B cell (primary cell): ENCODE measurements at regions not wholly inside any gene's neighbourhood (a gene's known extent, or its start where the extent isn't known, plus 50 kb on each side); places are given as distances from the start of the nearest gene placed in this dataset.

Experiments used
- ATAC-seq: fragments of 200-7000 bp; cut with Tn5 transposase; one replicate; pipeline ENCODE4 v1.10.0; 2021; ENCODE audit warnings: low read depth, mild to moderate bottlenecking, moderate number of reproducible peaks, moderate library complexity
- CTCF ChIA-PET: fragments of 350-600 bp; sonication (Branson Sonifier 250); formaldehyde crosslinking; loops from one replicate; lab custom pipeline; 2021; ENCODE audit warnings: antibody characterized with exemption, inconsistent platforms; lab: Charles Lee
- POLR2A ChIA-PET: fragments of 350-600 bp; sonication (Branson Sonifier 250); formaldehyde crosslinking; loops from one replicate; lab custom pipeline; 2021; ENCODE audit warnings: antibody characterized with exemption; lab: Charles Lee
- DNase-seq: peaks from one replicate; pipeline ENCODE4 v3.0.0; 2013
- H2AFZ ChIP-seq: 2 replicates; pipeline ENCODE4 v1.6.1; 2012; ENCODE audit warnings: mild to moderate bottlenecking, low read depth, low read length; ENCODE audit not compliant: insufficient read depth, poor library complexity, severe bottlenecking
- H3K27ac ChIP-seq, 2 donors: 1 replicate in 1 of 2; 2 replicates in 1 of 2; pipeline ENCODE4 v1.5.1; 2012 to 2013; ENCODE audit warnings: low read length in 2 of 2, mild to moderate bottlenecking in 2 of 2, moderate library complexity in 1 of 2
- H3K27me3 ChIP-seq, 4 experiments: fragments of 200-600 bp in 1 of 4; sonication (generic) in 1 of 4; replicated peaks in 1 of 4; 1 replicate in 2 of 4; 2 replicates in 2 of 4; pipeline versions ENCODE4 v1.6.1 to v1.7.0; 2013 to 2016; ENCODE audit warnings: low read length in 3 of 4, mild to moderate bottlenecking in 2 of 4, mixed read lengths in 1 of 4, moderate library complexity in 1 of 4; ENCODE audit not compliant: insufficient read depth in 4 of 4, control insufficient read depth in 3 of 4; ENCODE audit errors: control extremely low read depth in 1 of 4
- H3K36me3 ChIP-seq, 2 experiments: replicated peaks in 1 of 2; 1 replicate in 1 of 2; 2 replicates in 1 of 2; pipeline versions ENCODE4 v1.6.1 to v1.7.1; 2013; ENCODE audit warnings: low read length in 1 of 2; ENCODE audit not compliant: insufficient read depth in 2 of 2, control insufficient read depth in 1 of 2; ENCODE audit errors: control extremely low read depth in 1 of 2, extremely low read depth in 1 of 2
- H3K4me1 ChIP-seq, 2 donors: fragments of 200-600 bp in 1 of 2; sonication (generic) in 1 of 2; 1 replicate in 1 of 2; 2 replicates in 1 of 2; pipeline versions ENCODE4 v1.5.1 to v1.6.1; 2013 to 2017; ENCODE audit warnings: low read length in 2 of 2; ENCODE audit not compliant: control insufficient read depth in 2 of 2, insufficient read depth in 2 of 2
- H3K4me2 ChIP-seq: replicated peaks from 2 replicates; pipeline ENCODE3; 2012; ENCODE audit warnings: mild to moderate bottlenecking, low read depth, low read length; ENCODE audit not compliant: poor library complexity, severe bottlenecking
- H3K4me3 ChIP-seq, 5 experiments: fragments of 200-600 bp in 1 of 5; sonication (generic) in 1 of 5; 1 replicate in 3 of 5; 2 replicates in 2 of 5; pipeline versions ENCODE4 v1.5.1 to v1.7.0; 2011 to 2016; ENCODE audit warnings: low read length in 4 of 5, mild to moderate bottlenecking in 4 of 5, low read depth in 2 of 5, control low read depth in 1 of 5, moderate library complexity in 1 of 5; ENCODE audit not compliant: insufficient read depth in 1 of 5; ENCODE audit errors: control extremely low read depth in 1 of 5, extremely low read depth in 1 of 5
- H3K79me2 ChIP-seq: fragments of 200-600 bp; sonication (generic); one replicate; pipeline ENCODE4 v1.6.0; 2016; ENCODE audit warnings: low read length; ENCODE audit not compliant: control insufficient read depth, insufficient read depth
- H3K9ac ChIP-seq: fragments of 200-600 bp; sonication (generic); 2 replicates; pipeline ENCODE4 v1.6.1; 2017; ENCODE audit warnings: mild to moderate bottlenecking, low read length, moderate library complexity
- H3K9me3 ChIP-seq, 3 donors: one replicate each; pipeline versions ENCODE4 v1.6.1 to v1.7.1; 2013; ENCODE audit warnings: low read length in 2 of 3; ENCODE audit not compliant: control insufficient read depth in 2 of 3, insufficient read depth in 1 of 3; ENCODE audit errors: control extremely low read depth in 1 of 3
- H4K20me1 ChIP-seq: 2 replicates; pipeline ENCODE4 v1.6.0; 2012; ENCODE audit warnings: mild to moderate bottlenecking, low read length; ENCODE audit not compliant: insufficient read depth, control insufficient read depth, poor library complexity, severe bottlenecking
- H3K27ac Mint-ChIP-seq: one replicate; pipeline ENCODE4 v1.8.0; 2021; ENCODE audit warnings: mixed read lengths
- H3K27me3 Mint-ChIP-seq: one replicate; pipeline ENCODE4 v1.8.0; 2021; ENCODE audit warnings: mixed read lengths
- H3K4me1 Mint-ChIP-seq: one replicate; pipeline ENCODE4 v1.8.0; 2021; ENCODE audit warnings: mixed read lengths
- H3K4me3 Mint-ChIP-seq: one replicate; pipeline ENCODE4 v1.8.0; 2021; ENCODE audit warnings: mixed read lengths
- H3K9me3 Mint-ChIP-seq: one replicate; pipeline ENCODE4 v1.8.0; 2022; ENCODE audit warnings: mixed read lengths; ENCODE audit not compliant: insufficient read depth
- CTCF ChIP-seq: fragments of 200-600 bp; IDR thresholded peaks from one replicate; pipeline ENCODE4 v1.8.0; 2022; ENCODE audit warnings: antibody characterized with exemption, mild to moderate bottlenecking
- EZH2 ChIP-seq: IDR thresholded peaks from 2 replicates; pipeline ENCODE4 v1.6.1; 2012; ENCODE audit warnings: borderline replicate concordance, low read depth, mild to moderate bottlenecking, moderate library complexity, low read length; ENCODE audit not compliant: insufficient read depth, poor library complexity, severe bottlenecking
- WGBS: methylation state at CpG from one replicate; pipeline ENCODE4 v1.1.5; 2013; ENCODE audit warnings: missing lambda C conversion rate; ENCODE audit not compliant: insufficient coverage; 5-methylcytosine and 5-hydroxymethylcytosine counted together
- intact Hi-C: fragments of 100-400 bp; cut with micrococcal nuclease; formaldehyde crosslinking; loops from one replicate; pipeline ENCODE4 v1.10.0; 2022

DNA sequence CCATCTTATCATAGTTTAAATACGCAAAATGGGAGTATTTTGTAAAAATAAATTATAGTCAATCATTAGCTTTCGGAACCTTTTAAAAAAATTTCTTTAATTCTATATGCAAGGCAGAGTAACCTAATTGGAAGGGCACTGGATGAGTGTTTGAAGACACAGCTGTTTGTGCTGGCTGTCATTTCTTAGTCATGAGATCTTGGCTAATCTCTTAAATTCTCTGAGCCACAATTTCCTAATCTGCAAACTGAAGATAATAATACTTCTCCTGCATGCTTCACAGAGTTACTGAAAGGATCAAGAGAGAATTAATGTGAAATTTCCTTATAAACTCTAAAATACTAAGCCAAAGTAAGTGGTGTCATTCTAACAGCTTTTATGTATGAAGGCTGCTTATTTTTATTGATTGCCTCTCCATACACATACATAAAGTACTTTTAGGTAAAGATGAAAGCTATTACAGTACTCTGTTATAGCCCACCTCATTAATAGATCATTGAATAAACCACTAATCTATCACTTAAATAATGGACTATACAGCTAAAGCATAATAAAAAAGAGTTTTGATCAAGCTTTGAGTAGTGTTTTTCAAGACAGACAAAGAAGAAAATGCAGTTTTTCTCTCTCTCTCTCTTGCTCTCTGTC is 383.7 kb upstream of the IRAK1BP1 start:
- WGBS, result no CpG with 5 or more reads among the region's 2 CpGs
- Mint-ChIP-seq H3K9me3 (peaks cover 2% of the 10 kb centered on the region), H3K4me1 (no peaks in the 10 kb centered on the region), H3K4me3 (no peak overlapping the region), H3K27me3 (no peaks in the 10 kb centered on the region), H3K27ac (no peak overlapping the region)
- Histone ChIP-seq H3K9ac (no peak overlapping the region), H3K4me3 (no peak overlapping the region), H3K9me3 (peaks cover 0 to 3% (median 0%) of the 10 kb centered on the region in 3 donors), H4K20me1 (no peaks in the 10 kb centered on the region), H3K4me2 (no peak overlapping the region), H3K27me3 (no peaks in the 10 kb centered on the region), H3K4me1 (no peaks in the 10 kb centered on the region), H2AFZ (no peak overlapping the region), H3K36me3 (no peaks in the 10 kb centered on the region), H3K79me2 (no peaks in the 10 kb centered on the region), H3K27ac (no peak overlapping the region)
- ChIA-PET POLR2A (no interaction called here), CTCF (no interaction called here)
- intact Hi-C loops, result no loop called here
- no peak for TF ChIP-seq CTCF
- TF ChIP-seq EZH2, result no peak
- DNase-seq (no peak), ATAC-seq (no peak)

DNA sequence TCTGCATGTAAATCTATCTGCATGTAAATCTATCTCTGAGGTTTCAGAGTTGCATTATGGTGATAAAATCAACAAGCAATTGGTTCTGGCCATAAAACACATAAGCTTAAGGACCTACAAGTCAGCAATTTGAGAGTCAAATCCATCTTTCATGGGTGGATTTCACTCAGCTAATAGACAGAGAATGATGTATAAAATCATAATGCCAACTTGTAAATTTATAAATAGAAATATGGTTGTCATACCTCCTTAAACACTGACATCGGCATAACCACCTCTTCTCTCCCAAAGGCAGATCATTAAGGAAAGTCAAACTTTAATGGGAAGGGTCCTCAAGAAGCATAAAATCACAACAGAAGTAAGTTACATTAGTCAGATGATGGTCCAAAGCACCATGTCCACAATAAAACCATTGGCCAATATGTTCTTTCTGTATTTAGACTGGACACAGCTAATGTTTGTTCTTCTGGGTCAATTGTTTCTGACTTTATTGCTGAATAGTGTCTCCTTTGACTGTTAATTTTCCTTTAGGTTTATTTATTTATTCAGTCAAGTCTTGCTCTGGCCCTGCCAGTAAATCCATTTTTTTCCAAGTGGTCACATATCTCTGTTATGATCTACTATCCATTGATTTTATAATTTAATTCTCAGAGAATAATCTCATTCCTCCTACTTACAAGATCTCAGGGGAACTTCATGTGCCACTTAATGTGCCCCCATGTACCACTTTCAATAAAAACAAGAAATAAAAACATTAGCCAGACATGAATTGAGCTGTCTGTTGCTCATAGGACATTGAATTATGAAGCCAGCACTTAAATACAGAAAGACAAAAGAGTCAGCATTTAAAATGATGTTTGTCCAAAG is 382.9 kb upstream of the IRAK1BP1 start:
- no peaks in the 10 kb centered on the region for H3K79me2 ChIP-seq
- H3K4me1 ChIP-seq, result no peaks in the 10 kb centered on the region
- no peak overlapping the region for H3K27ac ChIP-seq
- Mint-ChIP-seq H3K27ac (no peak overlapping the region), H3K4me3 (no peak overlapping the region), H3K27me3 (no peaks in the 10 kb centered on the region), H3K4me1 (no peaks in the 10 kb centered on the region), H3K9me3 (peaks cover 2% of the 10 kb centered on the region)
- intact Hi-C loops, result no loop called here
- ATAC-seq (no peak), DNase-seq (no peak)
- ChIA-PET POLR2A (no interaction called here), CTCF (no interaction called here)
- no peak overlapping the region for H3K4me3 ChIP-seq
- no peak overlapping the region for H2AFZ ChIP-seq
- TF ChIP-seq CTCF (no peak), EZH2 (no peak)
- H3K9ac ChIP-seq, result no peak overlapping the region
- no peak overlapping the region for H3K4me2 ChIP-seq
- no peaks in the 10 kb centered on the region for H3K36me3 ChIP-seq
- no peaks in the 10 kb centered on the region for H3K27me3 ChIP-seq
- peaks cover 0 to 3% (median 0%) of the 10 kb centered on the region in 3 donors for H3K9me3 ChIP-seq
- no peaks in the 10 kb centered on the region for H4K20me1 ChIP-seq
- WGBS, result no CpG with 5 or more reads among the region's 1 CpG
